LNCAP (cell line): ENCODE measurements at regions not wholly inside any gene's neighbourhood (a gene's known extent, or its start where the extent isn't known, plus 50 kb on each side); places are given as distances from the start of the nearest gene placed in this dataset.

Experiments
- CTCF ChIP-seq: fragments of 450-650 bp; IDR thresholded peaks from 2 replicates; pipeline ENCODE4 v1.5.1; 2017; ENCODE audit warnings: mild to moderate bottlenecking

- TF ChIP-seq CTCF, result no peak
These were observed 538.2 kb upstream of the CELF2 start for GRCh38 chr10:10479465-10479864.

DNA sequence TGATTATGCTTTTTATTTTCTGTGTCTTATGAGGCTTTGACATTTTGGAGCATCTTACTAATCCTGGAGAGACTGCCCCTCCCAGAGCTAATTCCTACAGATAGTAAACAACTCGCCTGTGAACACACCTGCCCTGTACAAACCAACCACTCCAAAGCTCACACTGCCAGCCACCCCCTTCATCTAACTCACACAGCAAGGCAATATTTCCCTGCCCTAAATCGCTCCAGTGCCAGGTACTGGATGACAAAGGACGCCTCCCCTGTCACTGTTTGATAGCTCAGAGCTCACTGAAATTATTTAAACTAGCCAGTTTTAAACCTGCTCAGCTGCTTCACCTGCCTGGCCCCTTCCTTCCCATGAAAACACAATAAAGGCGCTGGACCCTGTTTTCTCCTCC lies 535.1 kb upstream of the CELF2 start:
- no peak for TF ChIP-seq CTCF

GRCh38 chr10:10489076-10489475 lies 528.6 kb upstream of the CELF2 start:
- no peak for TF ChIP-seq CTCF

DNA sequence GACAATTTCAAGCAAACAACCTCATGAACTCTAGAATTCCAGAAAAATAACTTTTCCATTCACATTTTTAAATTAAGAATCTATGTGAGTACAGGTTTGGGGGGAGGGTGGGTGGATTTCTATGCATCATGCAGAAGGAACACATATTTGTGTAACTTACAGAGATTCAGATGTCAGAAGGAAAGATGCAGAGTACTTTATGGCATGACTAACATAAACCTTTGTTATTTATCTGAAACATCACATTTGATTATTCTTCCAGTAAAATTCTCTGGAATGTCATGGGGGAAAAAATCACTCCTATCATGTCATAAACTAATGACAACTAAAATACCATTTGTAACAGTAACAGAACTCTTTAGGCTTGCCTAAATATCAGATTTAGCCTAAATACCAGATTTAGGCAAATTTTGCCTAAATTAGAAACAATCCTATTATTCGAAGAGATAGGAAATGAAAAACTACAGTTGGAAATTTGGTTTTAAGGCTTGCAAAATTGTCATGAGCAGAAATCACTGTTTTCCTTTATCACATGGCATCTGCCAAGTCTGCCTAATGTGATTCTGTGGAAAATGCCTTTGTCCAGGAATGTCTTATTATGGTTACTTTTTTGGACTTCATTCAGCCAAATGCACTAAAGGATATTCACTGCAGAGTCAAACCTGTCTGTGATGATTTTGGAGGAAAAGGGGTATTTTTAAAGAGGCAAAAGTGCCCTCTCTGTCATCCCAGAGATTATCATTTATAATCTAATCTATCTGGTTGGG lies 527.7 kb upstream of the CELF2 start:
- TF ChIP-seq CTCF, result no peak

DNA sequence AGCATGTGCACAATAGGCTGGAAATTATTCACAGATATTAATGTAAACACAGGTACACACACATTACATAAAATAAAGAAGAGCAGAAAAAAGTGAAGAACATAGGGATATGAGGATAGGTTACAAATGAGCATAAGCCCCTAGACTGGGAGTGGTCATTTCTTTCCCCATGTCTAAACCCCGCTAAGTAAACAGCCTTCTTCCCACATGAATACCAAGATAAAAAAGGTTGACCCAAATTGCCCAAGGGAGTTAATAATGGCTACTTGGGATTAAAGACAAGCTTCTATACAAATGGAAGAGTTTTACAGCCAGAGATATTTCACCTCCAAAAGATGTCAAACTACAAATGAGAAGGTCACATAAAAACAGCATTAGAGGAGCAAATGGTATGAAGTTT lies 527.1 kb upstream of the CELF2 start:
- no peak for TF ChIP-seq CTCF

GRCh38 chr10:10492420-10492819 lies 525.3 kb upstream of the CELF2 start:
- TF ChIP-seq CTCF, result no peak

DNA sequence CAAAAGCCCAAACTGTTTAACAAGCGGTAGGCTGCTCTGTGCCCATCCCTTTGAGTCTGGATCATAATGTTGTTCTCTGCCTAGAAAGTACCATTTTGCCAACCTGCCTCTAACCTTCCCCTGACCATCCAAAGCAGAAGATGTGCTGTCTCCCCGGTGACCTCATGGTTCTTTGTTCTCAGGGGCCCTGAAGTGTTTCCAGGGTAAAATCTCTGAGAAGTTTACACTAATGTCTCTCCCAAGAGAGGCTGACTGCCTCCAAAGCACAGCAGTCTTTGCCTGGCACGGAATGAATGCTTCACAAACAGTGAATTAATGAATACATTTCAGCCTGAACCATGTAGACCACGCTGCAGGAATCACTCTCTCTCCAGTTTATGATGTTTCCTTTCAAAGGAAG lies 523.8 kb upstream of the CELF2 start:
- TF ChIP-seq CTCF, result no peak

DNA sequence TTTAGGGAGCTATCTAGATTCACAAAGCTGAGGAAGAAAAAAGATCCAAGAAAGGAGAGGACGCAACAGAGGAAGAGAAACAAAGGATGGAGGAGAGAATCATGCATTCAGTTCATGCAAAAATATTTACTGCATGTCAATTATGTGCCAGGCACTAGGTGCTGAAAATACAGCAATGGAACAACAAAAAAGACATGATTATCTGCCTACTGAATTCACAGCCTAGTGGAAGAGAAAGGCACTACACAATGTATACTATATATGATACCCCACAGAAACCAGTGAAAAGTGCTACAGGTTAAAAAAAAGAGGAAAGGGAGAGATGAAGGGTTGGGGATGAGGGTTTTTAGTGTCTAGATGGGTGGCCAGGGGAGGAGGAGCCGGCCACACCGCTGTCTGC lies 520.4 kb upstream of the CELF2 start:
- no peak for TF ChIP-seq CTCF
